ENCODE measurements at regions not wholly inside any gene's neighbourhood (a gene's known extent, or its start where the extent isn't known, plus 50 kb on each side); places are given as distances from the start of the nearest gene placed in this dataset.
"Not testable (repeated sequence)": the region's sequence is repeated elsewhere in the genome, so short reads cannot be mapped to it uniquely, and the experiment has no call there.

- Mint-ChIP-seq H3K36me3 (ENCODE audit: low read depth) (no peaks in the 10 kb centered on the region), H3K9me3 (peaks cover 4% of the 10 kb centered on the region), H3K27me3 (no peaks in the 10 kb centered on the region), H3K4me3 (no peak overlapping the region), H3K27ac (no peak overlapping the region), H3K4me1 (no peaks in the 10 kb centered on the region)
- DNase-seq (no peak), ATAC-seq (no peak)
Measured at GRCh38 chr20:56689318-56689717, 60.2 kb downstream of the TFAP2C start.

GRCh38 chr20:56689852-56690485 is 60.9 kb downstream of the TFAP2C start:
- Mint-ChIP-seq H3K4me1 (no peaks in the 10 kb centered on the region), H3K9me3 (peaks cover 4% of the 10 kb centered on the region), H3K4me3 (no peak overlapping the region), H3K27ac (no peak overlapping the region), H3K36me3 (ENCODE audit: low read depth) (no peaks in the 10 kb centered on the region), H3K27me3 (no peaks in the 10 kb centered on the region)
- DNase-seq (no peak), ATAC-seq (no peak)

- no peak for DNase-seq
- ATAC-seq, result no peak
- no peak overlapping the region for H3K27ac Mint-ChIP-seq
- H3K9me3 Mint-ChIP-seq, result peaks cover 4% of the 10 kb centered on the region
- H3K4me1 Mint-ChIP-seq, result no peaks in the 10 kb centered on the region
- H3K36me3 Mint-ChIP-seq (ENCODE audit: low read depth), result no peaks in the 10 kb centered on the region
- no peaks in the 10 kb centered on the region for H3K27me3 Mint-ChIP-seq
- H3K4me3 Mint-ChIP-seq, result no peak overlapping the region
Measured at GRCh38 chr20:56690531-56691175, 61.5 kb downstream of the TFAP2C start.

GRCh38 chr20:56691325-56691998 is 62.4 kb downstream of the TFAP2C start:
- ATAC-seq (no peak), DNase-seq (no peak)
- no peak overlapping the region for H3K4me3 Mint-ChIP-seq
- no peaks in the 10 kb centered on the region for H3K36me3 Mint-ChIP-seq (ENCODE audit: low read depth)
- H3K27me3 Mint-ChIP-seq, result no peaks in the 10 kb centered on the region
- no peaks in the 10 kb centered on the region for H3K4me1 Mint-ChIP-seq
- H3K9me3 Mint-ChIP-seq, result peaks cover 4% of the 10 kb centered on the region
- H3K27ac Mint-ChIP-seq, result no peak overlapping the region

- ATAC-seq (no peak), DNase-seq (no peak)
- H3K9me3 Mint-ChIP-seq, result peaks cover 4% of the 10 kb centered on the region
- no peaks in the 10 kb centered on the region for H3K27me3 Mint-ChIP-seq
- H3K36me3 Mint-ChIP-seq (ENCODE audit: low read depth), result no peaks in the 10 kb centered on the region
- no peak overlapping the region for H3K4me3 Mint-ChIP-seq
- H3K27ac Mint-ChIP-seq, result no peak overlapping the region
- no peaks in the 10 kb centered on the region for H3K4me1 Mint-ChIP-seq
Measured at GRCh38 chr20:56693217-56693616, 64.1 kb downstream of the TFAP2C start.

GRCh38 chr20:56697476-56697875 is 68.4 kb downstream of the TFAP2C start:
- Mint-ChIP-seq H3K27ac (no peak overlapping the region), H3K27me3 (no peaks in the 10 kb centered on the region), H3K4me1 (no peaks in the 10 kb centered on the region), H3K36me3 (ENCODE audit: low read depth) (no peaks in the 10 kb centered on the region), H3K9me3 (peaks cover 4% of the 10 kb centered on the region), H3K4me3 (no peak overlapping the region)
- ATAC-seq (no peak), DNase-seq (no peak)

GRCh38 chr20:56698297-56698696 is 69.2 kb downstream of the TFAP2C start:
- Mint-ChIP-seq H3K36me3 (ENCODE audit: low read depth) (no peaks in the 10 kb centered on the region), H3K27ac (no peak overlapping the region), H3K4me1 (no peaks in the 10 kb centered on the region), H3K4me3 (no peak overlapping the region), H3K27me3 (no peaks in the 10 kb centered on the region), H3K9me3 (no peaks in the 10 kb centered on the region)
- no peak for DNase-seq
- no peak for ATAC-seq

- ATAC-seq, result no peak
- Mint-ChIP-seq H3K27me3 (no peaks in the 10 kb centered on the region), H3K4me1 (no peaks in the 10 kb centered on the region), H3K9me3 (no peaks in the 10 kb centered on the region), H3K27ac (no peak overlapping the region), H3K4me3 (no peak overlapping the region), H3K36me3 (ENCODE audit: low read depth) (no peaks in the 10 kb centered on the region)
- DNase-seq, result no peak
Measured at GRCh38 chr20:56698749-56699148, 69.6 kb downstream of the TFAP2C start.

- Mint-ChIP-seq H3K9me3 (peaks cover 8% of the 10 kb centered on the region), H3K4me3 (no peak overlapping the region), H3K27ac (no peak overlapping the region), H3K27me3 (peaks cover 3% of the 10 kb centered on the region), H3K36me3 (ENCODE audit: low read depth) (no peaks in the 10 kb centered on the region), H3K4me1 (no peaks in the 10 kb centered on the region)
- ATAC-seq (no peak), DNase-seq (no peak)
Measured at GRCh38 chr20:56702931-56703840, 74.1 kb downstream of the TFAP2C start.

- peaks cover 8% of the 10 kb centered on the region for H3K9me3 Mint-ChIP-seq
Measured at GRCh38 chr20:56706867-56707360, 77.8 kb downstream of the TFAP2C start.

GRCh38 chr20:56708991-56709390 is 79.9 kb downstream of the TFAP2C start:
- Mint-ChIP-seq H3K27me3 (peaks cover 3% of the 10 kb centered on the region), H3K9me3 (peaks cover 8% of the 10 kb centered on the region), H3K36me3 (ENCODE audit: low read depth) (no peaks in the 10 kb centered on the region), H3K4me3 (no peak overlapping the region), H3K27ac (no peak overlapping the region), H3K4me1 (no peaks in the 10 kb centered on the region)
- no peak for DNase-seq
- ATAC-seq, result no peak

More at GRCh38 chr20:56706867-56707360, 77.8 kb downstream of the TFAP2C start:
- H3K27me3 Mint-ChIP-seq, result peaks cover 3% of the 10 kb centered on the region
- no peak overlapping the region for H3K27ac Mint-ChIP-seq
- H3K4me1 Mint-ChIP-seq, result no peaks in the 10 kb centered on the region
- ATAC-seq, result no peak
- H3K4me3 Mint-ChIP-seq, result no peak overlapping the region
- H3K36me3 Mint-ChIP-seq (ENCODE audit: low read depth), result no peaks in the 10 kb centered on the region
- DNase-seq, result no peak

GRCh38 chr20:56710125-56710524 is 81.0 kb downstream of the TFAP2C start:
- ATAC-seq (no peak), DNase-seq (no peak)
- no peaks in the 10 kb centered on the region for H3K36me3 Mint-ChIP-seq (ENCODE audit: low read depth)
- peaks cover 4% of the 10 kb centered on the region for H3K9me3 Mint-ChIP-seq
- no peaks in the 10 kb centered on the region for H3K27me3 Mint-ChIP-seq
- no peak overlapping the region for H3K4me3 Mint-ChIP-seq
- no peak overlapping the region for H3K27ac Mint-ChIP-seq
- no peaks in the 10 kb centered on the region for H3K4me1 Mint-ChIP-seq

- H3K4me3 Mint-ChIP-seq; DNase-seq; H3K4me1 Mint-ChIP-seq; ATAC-seq; H3K36me3 Mint-ChIP-seq (ENCODE audit: low read depth); H3K27me3 Mint-ChIP-seq; H3K9me3 Mint-ChIP-seq; H3K27ac Mint-ChIP-seq: not testable (repeated sequence)
Measured at GRCh38 chr20:56710577-56710976, 81.5 kb downstream of the TFAP2C start.

- Mint-ChIP-seq H3K4me3 (no peak overlapping the region), H3K9me3 (peaks cover 1% of the 10 kb centered on the region), H3K27ac (no peak overlapping the region), H3K4me1 (no peaks in the 10 kb centered on the region), H3K27me3 (no peaks in the 10 kb centered on the region), H3K36me3 (ENCODE audit: low read depth) (no peaks in the 10 kb centered on the region)
- DNase-seq (no peak), ATAC-seq (no peak)
Measured at GRCh38 chr20:56711018-56711417, 81.9 kb downstream of the TFAP2C start.

All from activated naive CD8-positive, alpha-beta T cell treated with anti-CD3 and anti-CD28 coated beads, Interleukin-2, amount 50 U/mL, for 24 hours (primary cell).